HCT116 (cell line): ENCODE measurements at regions not wholly inside any gene's neighbourhood (a gene's known extent, or its start where the extent isn't known, plus 50 kb on each side); places are given as distances from the start of the nearest gene placed in this dataset.

ENCODE experiments used
- ATAC-seq: fragments of 200-7000 bp; cut with Tn5 transposase; 2 replicates; pipeline ENCODE4 v1.9.1; 2020; ENCODE audit warnings: mild to moderate bottlenecking, moderate library complexity
- BruUV-seq: library from RNA; stranded (reverse); fragments of 400-500 nt; replicated peaks from 2 replicates; lab custom pipeline; 2021; lab: Mats Ljungman, UMichigan
- CTCF ChIA-PET: fragments of 300-600 bp; sonication (Branson Sonifier 250); formaldehyde crosslinking; loops from one replicate; lab custom pipeline; 2021; ENCODE audit warnings: antibody characterized with exemption; lab: Charles Lee
- POLR2A ChIA-PET: fragments of 300-600, 350-600 bp; sonication (Branson Sonifier 250); formaldehyde crosslinking; loops from one replicate; lab custom pipeline; 2021; ENCODE audit warnings: antibody characterized with exemption; lab: Charles Lee
- RAD21 ChIA-PET, 2 experiments: fragments of 300-600 bp; sonication (Branson Sonifier 250); formaldehyde crosslinking; loops; one replicate each; lab custom pipeline; 2023; ENCODE audit warnings: low total read pairs in 2 of 2; ENCODE audit not compliant: uncharacterized antibody in 2 of 2, unreplicated experiment in 2 of 2, low non-redundant PET in 1 of 2; lab: Charles Lee
- DNase-seq: peaks from one replicate; pipeline ENCODE4 v3.0.0-alpha.2; 2010; ENCODE audit warnings: low read depth, low spot score
- H2AFZ ChIP-seq: fragments of 200-600 bp; shearing (Covaris generic), sonication (generic); 2 replicates; pipeline ENCODE4 v1.6.1; 2017; ENCODE audit warnings: low read depth, mixed run types, mixed read lengths, antibody characterized with exemption, low read length; ENCODE audit not compliant: poor library complexity, severe bottlenecking
- H3K27ac ChIP-seq: 2 replicates; pipeline ENCODE4 v1.5.1; 2012; ENCODE audit warnings: low read depth, low read length
- H3K27me3 ChIP-seq: fragments of 200-600 bp; sonication (generic); 2 replicates; pipeline ENCODE4 v1.6.1; 2016; ENCODE audit warnings: mixed run types, low read length, mixed read lengths; ENCODE audit not compliant: insufficient read depth
- H3K36me3 ChIP-seq, 2 experiments: fragments of 200-500 bp in 1 of 2; fragments of 200-600 bp in 1 of 2; sonication (Bioruptor generic) in 1 of 2; sonication (generic) in 1 of 2; 2 replicates each; pipeline versions ENCODE4 v1.5.1 to v1.6.1; 2014 to 2016; ENCODE audit warnings: low read length in 2 of 2, inconsistent platforms in 1 of 2, mixed read lengths in 1 of 2, mixed run types in 1 of 2; ENCODE audit not compliant: insufficient read depth in 2 of 2, control insufficient read depth in 1 of 2
- H3K4me1 ChIP-seq, 2 experiments: fragments of 200-600 bp in 1 of 2; sonication (generic) in 1 of 2; 2 replicates each; pipeline versions ENCODE4 v1.5.1 to v1.6.1; 2012 to 2017; ENCODE audit warnings: low read length in 2 of 2, inconsistent platforms in 1 of 2, mild to moderate bottlenecking in 1 of 2, mixed read lengths in 1 of 2, mixed run types in 1 of 2, moderate library complexity in 1 of 2; ENCODE audit not compliant: insufficient read depth in 2 of 2, control insufficient read depth in 1 of 2
- H3K4me2 ChIP-seq: fragments of 200-600 bp; sonication (generic); 2 replicates; pipeline ENCODE4 v1.6.1; 2017; ENCODE audit warnings: mixed run types, low read length, mixed read lengths
- H3K4me3 ChIP-seq, 2 experiments: fragments of 200-600 bp in 1 of 2; sonication (generic) in 1 of 2; replicated peaks in 1 of 2; 2 replicates each; pipeline ENCODE4 v1.5.1; 2011 to 2016; ENCODE audit warnings: low read length in 2 of 2, control low read depth in 1 of 2, low read depth in 1 of 2, mild to moderate bottlenecking in 1 of 2, mixed read lengths in 1 of 2, mixed run types in 1 of 2
- H3K79me2 ChIP-seq: fragments of 200-600 bp; sonication (generic); 2 replicates; pipeline ENCODE4 v1.6.1; 2017; ENCODE audit warnings: mild to moderate bottlenecking, mixed run types, low read length, moderate library complexity, mixed read lengths; ENCODE audit not compliant: insufficient read depth
- H3K9ac ChIP-seq: fragments of 200-600 bp; sonication (generic); 2 replicates; pipeline ENCODE4 v1.6.1; 2016; ENCODE audit warnings: low read length, mixed read lengths
- H3K9me2 ChIP-seq: fragments of 200-600 bp; sonication (generic), shearing (Covaris generic); 2 replicates; pipeline ENCODE4 v1.6.1; 2017; ENCODE audit warnings: mixed run types, mild to moderate bottlenecking, moderate library complexity; ENCODE audit not compliant: insufficient read depth
- H3K9me3 ChIP-seq, 2 experiments: fragments of 200-500 bp in 1 of 2; fragments of 200-600 bp in 1 of 2; sonication (Bioruptor generic) in 1 of 2; sonication (generic) in 1 of 2; 2 replicates each; pipeline ENCODE4 v1.6.1; 2014 to 2017; ENCODE audit warnings: low read length in 2 of 2, mixed read lengths in 2 of 2, inconsistent platforms in 1 of 2, low read depth in 1 of 2, mild to moderate bottlenecking in 1 of 2, mixed run types in 1 of 2, moderate library complexity in 1 of 2; ENCODE audit not compliant: control insufficient read depth in 1 of 2, insufficient read depth in 1 of 2
- H4K20me1 ChIP-seq: fragments of 200-600 bp; sonication (generic), shearing (Covaris generic); 2 replicates; pipeline ENCODE4 v1.6.1; 2017; ENCODE audit warnings: mixed run types, mild to moderate bottlenecking, moderate library complexity; ENCODE audit not compliant: insufficient read depth
- ATF3 ChIP-seq: IDR thresholded peaks from 2 replicates; pipeline ENCODE4 v1.6.1; 2012
- CEBPB ChIP-seq: IDR thresholded peaks from 2 replicates; pipeline ENCODE4 v1.6.1; 2012; ENCODE audit warnings: low read depth
- EGR1 ChIP-seq: IDR thresholded peaks from 2 replicates; pipeline ENCODE4 v1.6.1; 2012; ENCODE audit warnings: low read depth
- ELF1 ChIP-seq: IDR thresholded peaks from 2 replicates; pipeline ENCODE4 v1.6.1; 2012; ENCODE audit warnings: low read depth, borderline replicate concordance
- EZH2phosphoT487 ChIP-seq: fragments of 200-600 bp; IDR thresholded peaks from 2 replicates; pipeline ENCODE4 v1.6.1; 2018; ENCODE audit warnings: antibody characterized with exemption, borderline replicate concordance
- FOSL1 ChIP-seq: IDR thresholded peaks from 2 replicates; pipeline ENCODE4 v1.6.1; 2012; ENCODE audit warnings: low read depth
- MAX ChIP-seq: IDR thresholded peaks from 2 replicates; pipeline ENCODE4 v1.6.1; 2012
- POLR2A ChIP-seq: IDR thresholded peaks from 2 replicates; pipeline ENCODE4 v1.7.0; 2011; ENCODE audit warnings: borderline replicate concordance; ENCODE audit not compliant: insufficient read depth, insufficient read length; ENCODE audit errors: extremely low read depth
- POLR2AphosphoS5 ChIP-seq: IDR thresholded peaks from 2 replicates; pipeline ENCODE4 v1.6.1; 2011; ENCODE audit warnings: mild to moderate bottlenecking, low read depth, low read length, moderate library complexity
- REST ChIP-seq: IDR thresholded peaks from 2 replicates; pipeline ENCODE4 v1.6.1; 2012; ENCODE audit warnings: low read depth
- SP1 ChIP-seq: IDR thresholded peaks from 2 replicates; pipeline ENCODE4 v1.6.1; 2012; ENCODE audit warnings: low read depth
- SRF ChIP-seq: IDR thresholded peaks from 2 replicates; pipeline ENCODE4 v1.6.1; 2012; ENCODE audit warnings: low read depth
- TCF7L2 ChIP-seq: IDR thresholded peaks from 2 replicates; pipeline ENCODE4 v1.7.0; 2011; ENCODE audit warnings: borderline replicate concordance, inconsistent platforms; ENCODE audit not compliant: insufficient read depth, insufficient read length; ENCODE audit errors: extremely low read depth
- ZFX ChIP-seq: fragments of 450-650 bp; IDR thresholded peaks from 2 replicates; pipeline ENCODE4 v1.6.1; 2017
- ZNF274 ChIP-seq: fragments of 200-500 bp; sonication (Bioruptor generic); IDR thresholded peaks from 2 replicates; pipeline ENCODE4 v1.6.1; 2014; ENCODE audit warnings: mild to moderate bottlenecking, low read depth, low read length, inconsistent platforms
- intact Hi-C: fragments of 100-400 bp; cut with micrococcal nuclease; formaldehyde crosslinking; loops from 2 replicates; pipeline ENCODE4 v1.10.0; 2022

- BruUV-seq: no TSS peak
- Histone ChIP-seq H3K4me2 (no peak overlapping the region), H3K9me2 (no peaks in the 10 kb centered on the region), H3K4me1 (no peaks in the 10 kb centered on the region), H3K79me2 (no peaks in the 10 kb centered on the region), H4K20me1 (no peaks in the 10 kb centered on the region), H3K9me3 (no peaks in the 10 kb centered on the region), H3K27me3 (no peaks in the 10 kb centered on the region), H3K4me3 (no peak overlapping the region), H3K9ac (no peak overlapping the region), H3K27ac (no peak overlapping the region), H2AFZ (no peak overlapping the region), H3K36me3 (no peaks in the 10 kb centered on the region)
- intact Hi-C loops: no loop called here
- DNase-seq (no peak), ATAC-seq (no peak)
- TF ChIP-seq ZNF274 (no peak), ATF3 (no peak), POLR2AphosphoS5 (no peak), SRF (no peak), MAX (no peak), ELF1 (no peak), FOSL1 (no peak), ZFX (no peak)
- POLR2A ChIA-PET: no interaction called here
- RAD21 ChIA-PET: no interaction called here
- CTCF ChIA-PET: no interaction called here
Measured at GRCh38 chr2:200068642-200069041, 113.3 kb downstream of the MAIP1 start.

- Histone ChIP-seq H3K27ac (no peak overlapping the region), H3K9ac (no peak overlapping the region), H3K4me1 (no peaks in the 10 kb centered on the region), H4K20me1 (no peaks in the 10 kb centered on the region), H3K36me3 (no peaks in the 10 kb centered on the region), H3K9me2 (no peaks in the 10 kb centered on the region), H3K79me2 (no peaks in the 10 kb centered on the region), H2AFZ (no peak overlapping the region), H3K4me2 (no peak overlapping the region), H3K9me3 (no peaks in the 10 kb centered on the region), H3K27me3 (no peaks in the 10 kb centered on the region), H3K4me3 (no peak overlapping the region)
- CTCF ChIA-PET: no interaction called here
- no TSS peak for BruUV-seq
- POLR2A ChIA-PET: no interaction called here
- RAD21 ChIA-PET: no interaction called here
- no peak for DNase-seq
- intact Hi-C loops: no loop called here
- TF ChIP-seq SP1 (no peak), MAX (no peak), REST (no peak), EGR1 (no peak), ELF1 (no peak), TCF7L2 (no peak), EZH2phosphoT487 (no peak), FOSL1 (no peak), POLR2A (no peak), CEBPB (no peak)
- ATAC-seq: no peak
Measured at GRCh38 chr2:200077210-200077650, 121.8 kb downstream of the MAIP1 start.
